IPS DF 6.9 (cell line): ENCODE measurements at regions not wholly inside any gene's neighbourhood (a gene's known extent, or its start where the extent isn't known, plus 50 kb on each side); places are given as distances from the start of the nearest gene placed in this dataset.

Experiments
- DNase-seq: peaks from one replicate; pipeline ENCODE4 v3.0.0-alpha.2; 2013; ENCODE audit warnings: low read depth, low spot score
- H3K27ac ChIP-seq: one replicate; pipeline ENCODE4 v1.5.1; 2013; ENCODE audit warnings: low read length, control low read depth
- H3K27me3 ChIP-seq: 2 replicates; pipeline ENCODE4 v1.6.1; 2013; ENCODE audit warnings: mild to moderate bottlenecking, low read length; ENCODE audit not compliant: control insufficient read depth, insufficient read depth
- H3K36me3 ChIP-seq: 2 replicates; pipeline ENCODE4 v1.6.1; 2013; ENCODE audit warnings: low read length; ENCODE audit not compliant: control insufficient read depth, insufficient read depth
- H3K4me1 ChIP-seq: 2 replicates; pipeline ENCODE4 v1.6.1; 2013; ENCODE audit warnings: low read length; ENCODE audit not compliant: control insufficient read depth, insufficient read depth
- H3K4me3 ChIP-seq: 2 replicates; pipeline ENCODE4 v1.5.1; 2013; ENCODE audit warnings: mild to moderate bottlenecking, low read length
- H3K9me3 ChIP-seq: 2 replicates; pipeline ENCODE4 v1.6.1; 2013; ENCODE audit warnings: low read length, inconsistent platforms; ENCODE audit not compliant: control insufficient read depth, insufficient read depth
- WGBS: extraction: QIAGEN DNeasy Blood & Tissue Kit; methylation state at CpG from one replicate; pipeline ENCODE4 v1.1.7; 2013; ENCODE audit warnings: mixed read lengths, missing lambda C conversion rate; ENCODE audit not compliant: insufficient read length, insufficient coverage; 5-methylcytosine and 5-hydroxymethylcytosine counted together

GRCh38 chr13:40274103-40274502, 392.3 kb downstream of the FOXO1 start:
- Histone ChIP-seq H3K27me3 (no peaks in the 10 kb centered on the region), H3K36me3 (no peaks in the 10 kb centered on the region), H3K4me1 (peaks cover 7% of the 10 kb centered on the region), H3K9me3 (no peaks in the 10 kb centered on the region), H3K27ac (no peak overlapping the region), H3K4me3 (no peak overlapping the region)
- no CpG with 5 or more reads among the region's 3 CpGs for WGBS
- DNase-seq = no peak

- no peaks in the 10 kb centered on the region for H3K27me3 ChIP-seq
- H3K36me3 ChIP-seq = no peaks in the 10 kb centered on the region
- H3K9me3 ChIP-seq = no peaks in the 10 kb centered on the region
- no peak overlapping the region for H3K27ac ChIP-seq
- no peak overlapping the region; the same call in 1 of the 2 replicates for H3K4me3 ChIP-seq
- DNase-seq = no peak
- H3K4me1 ChIP-seq = peaks cover 7% of the 10 kb centered on the region
- WGBS = no CpG with 5 or more reads among the region's 4 CpGs
Measured at GRCh38 chr13:40275155-40275554, 391.3 kb downstream of the FOXO1 start.

DNA sequence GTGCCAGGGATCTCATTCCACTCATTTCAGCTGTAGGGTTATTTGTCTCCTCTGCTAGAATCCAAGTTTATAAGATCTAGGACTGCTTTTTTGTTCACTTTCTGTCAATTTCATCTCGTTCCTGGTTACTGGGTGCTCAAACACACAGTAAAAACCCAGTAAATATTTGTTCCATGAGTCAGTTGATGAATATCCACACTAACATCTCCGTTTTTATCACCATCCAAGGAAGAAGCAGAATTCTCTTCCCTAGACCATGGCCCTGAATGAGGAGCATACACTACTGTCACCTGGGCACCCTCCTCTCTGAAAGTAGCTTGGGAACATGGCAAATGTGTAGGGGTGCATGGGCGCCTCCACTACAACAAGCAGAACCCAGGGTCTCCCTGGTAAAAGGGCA, 390.8 kb downstream of the FOXO1 start:
- no CpG with 5 or more reads among the region's 3 CpGs for WGBS
- Histone ChIP-seq H3K36me3 (no peaks in the 10 kb centered on the region), H3K4me3 (no peak overlapping the region), H3K27ac (no peak overlapping the region), H3K4me1 (peaks cover 7% of the 10 kb centered on the region), H3K27me3 (no peaks in the 10 kb centered on the region), H3K9me3 (no peaks in the 10 kb centered on the region)
- DNase-seq = no peak

DNA sequence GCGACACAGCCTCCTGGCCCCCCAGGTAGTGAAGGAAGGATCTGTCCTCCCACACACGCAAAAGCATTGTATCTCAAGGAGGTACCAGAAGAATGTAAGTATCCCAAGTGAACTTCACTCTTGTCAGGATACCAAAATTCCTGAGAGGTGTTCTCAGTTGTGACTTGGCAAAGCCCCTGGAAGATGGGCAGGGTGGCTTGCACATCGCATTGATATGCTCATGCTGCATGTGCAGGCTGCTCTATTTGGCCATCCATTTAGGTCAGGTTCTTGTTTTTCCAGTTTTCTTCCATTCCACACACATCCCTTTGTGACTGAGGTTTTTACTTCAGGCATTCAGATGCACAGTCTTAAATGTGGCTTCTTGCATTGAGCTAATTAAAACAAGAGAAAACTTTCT, 382.8 kb downstream of the FOXO1 start:
- Histone ChIP-seq H3K9me3 (no peaks in the 10 kb centered on the region), H3K4me1 (no peaks in the 10 kb centered on the region), H3K36me3 (no peaks in the 10 kb centered on the region), H3K27me3 (no peaks in the 10 kb centered on the region), H3K4me3 (no peak overlapping the region), H3K27ac (no peak overlapping the region)
- no CpG with 5 or more reads among the region's 3 CpGs for WGBS
- DNase-seq = no peak

- H3K27me3 ChIP-seq = no peaks in the 10 kb centered on the region
Measured at GRCh38 chr13:40285634-40286033, 380.8 kb downstream of the FOXO1 start.

DNA sequence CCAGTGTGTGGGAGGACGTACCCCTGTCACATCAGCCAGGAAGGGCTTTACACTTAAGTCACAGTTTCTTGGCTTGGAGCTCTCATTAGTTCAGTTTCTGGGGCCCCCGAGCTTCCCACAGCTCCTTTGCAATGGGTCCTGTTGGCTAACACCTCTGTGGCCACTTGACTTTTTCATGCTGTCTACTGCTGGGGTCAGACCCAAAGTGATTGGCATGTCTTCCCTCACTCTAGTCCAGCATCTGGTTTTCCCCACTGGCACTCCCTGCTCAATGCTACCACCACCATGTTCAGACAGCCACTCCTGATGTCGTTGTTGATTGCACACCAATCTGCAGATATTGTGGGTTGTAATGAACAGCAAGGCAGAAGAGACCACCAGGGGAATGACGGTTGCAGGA, 379.0 kb downstream of the FOXO1 start:
- Histone ChIP-seq H3K4me1 (no peaks in the 10 kb centered on the region), H3K27me3 (no peaks in the 10 kb centered on the region), H3K36me3 (no peaks in the 10 kb centered on the region), H3K27ac (no peak overlapping the region), H3K4me3 (no peak overlapping the region), H3K9me3 (no peaks in the 10 kb centered on the region)
- WGBS = no CpG with 5 or more reads among the region's 4 CpGs
- DNase-seq = no peak

More at GRCh38 chr13:40285634-40286033, 380.8 kb downstream of the FOXO1 start:
- no peaks in the 10 kb centered on the region for H3K36me3 ChIP-seq
- no peak overlapping the region for H3K4me3 ChIP-seq
- DNase-seq = no peak
- H3K9me3 ChIP-seq = no peaks in the 10 kb centered on the region
- no peak overlapping the region for H3K27ac ChIP-seq
- H3K4me1 ChIP-seq = no peaks in the 10 kb centered on the region

DNA sequence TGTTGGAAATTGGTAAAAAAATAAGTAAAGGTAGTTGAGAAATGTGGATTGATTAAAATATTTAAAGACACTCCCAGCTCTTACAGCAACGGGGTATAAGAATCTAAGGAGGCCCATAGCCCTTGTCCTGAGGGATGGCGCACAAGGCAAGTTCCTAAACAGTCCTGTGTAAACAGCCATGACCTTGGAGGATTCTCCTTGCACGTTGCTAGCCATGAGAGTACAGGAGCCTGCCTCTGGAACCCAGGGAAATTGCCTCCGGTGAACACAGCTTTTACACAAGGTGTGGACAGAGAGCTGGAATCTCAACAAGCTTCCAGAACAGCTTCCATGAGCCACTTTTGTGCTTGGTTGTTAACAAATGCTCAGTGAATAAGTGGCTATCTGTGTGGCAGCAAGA, 378.2 kb downstream of the FOXO1 start:
- H3K36me3 ChIP-seq = no peaks in the 10 kb centered on the region
- no peak for DNase-seq
- H3K9me3 ChIP-seq = no peaks in the 10 kb centered on the region
- H3K27ac ChIP-seq = no peak overlapping the region
- H3K27me3 ChIP-seq = no peaks in the 10 kb centered on the region
- WGBS = no CpG with 5 or more reads among the region's 4 CpGs
- H3K4me1 ChIP-seq = no peaks in the 10 kb centered on the region
- H3K4me3 ChIP-seq = no peak overlapping the region

DNA sequence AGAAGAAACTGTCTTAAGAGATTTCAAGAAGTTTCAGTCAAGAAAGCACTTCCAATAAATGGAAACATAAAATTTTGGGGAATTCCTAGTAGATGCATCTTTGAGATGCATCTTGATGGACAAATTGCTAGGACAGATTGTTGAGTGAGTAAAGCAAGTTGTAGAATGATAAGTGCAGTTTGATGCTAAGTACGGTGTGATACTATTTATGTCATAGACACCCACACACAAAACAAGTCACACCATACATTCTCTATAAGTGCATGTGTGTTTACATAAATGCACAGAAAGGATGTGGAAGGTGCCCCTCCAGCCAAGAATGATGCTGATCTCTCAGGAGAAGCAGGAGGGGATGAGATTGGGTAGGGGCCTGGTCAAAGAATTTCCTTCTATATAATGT, 375.7 kb downstream of the FOXO1 start:
- no peak for DNase-seq
- no CpG with 5 or more reads among the region's 1 CpG for WGBS
- H3K4me1 ChIP-seq = no peaks in the 10 kb centered on the region
- no peaks in the 10 kb centered on the region for H3K36me3 ChIP-seq
- H3K27me3 ChIP-seq = no peaks in the 10 kb centered on the region
- no peaks in the 10 kb centered on the region for H3K9me3 ChIP-seq
- H3K27ac ChIP-seq = no peak overlapping the region
- H3K4me3 ChIP-seq = no peak overlapping the region

- H3K4me3 ChIP-seq = no peak overlapping the region
- no CpG with 5 or more reads among the region's 5 CpGs for WGBS
- H3K36me3 ChIP-seq = no peaks in the 10 kb centered on the region
- peaks cover 2% of the 10 kb centered on the region; the same call in 1 of the 2 replicates for H3K9me3 ChIP-seq
- H3K27ac ChIP-seq = no peak overlapping the region
- no peaks in the 10 kb centered on the region for H3K27me3 ChIP-seq
- H3K4me1 ChIP-seq = no peaks in the 10 kb centered on the region
- DNase-seq = no peak
Measured at GRCh38 chr13:40292108-40292507, 374.3 kb downstream of the FOXO1 start.

- H3K4me1 ChIP-seq = no peaks in the 10 kb centered on the region
- H3K27ac ChIP-seq = no peak overlapping the region
- no CpG with 5 or more reads among the region's 4 CpGs for WGBS
- peaks cover 2% of the 10 kb centered on the region; the same call in 1 of the 2 replicates for H3K9me3 ChIP-seq
- no peaks in the 10 kb centered on the region for H3K36me3 ChIP-seq
- no peak overlapping the region for H3K4me3 ChIP-seq
- DNase-seq = no peak
- no peaks in the 10 kb centered on the region for H3K27me3 ChIP-seq
Measured at GRCh38 chr13:40292536-40292935, 373.9 kb downstream of the FOXO1 start.

DNA sequence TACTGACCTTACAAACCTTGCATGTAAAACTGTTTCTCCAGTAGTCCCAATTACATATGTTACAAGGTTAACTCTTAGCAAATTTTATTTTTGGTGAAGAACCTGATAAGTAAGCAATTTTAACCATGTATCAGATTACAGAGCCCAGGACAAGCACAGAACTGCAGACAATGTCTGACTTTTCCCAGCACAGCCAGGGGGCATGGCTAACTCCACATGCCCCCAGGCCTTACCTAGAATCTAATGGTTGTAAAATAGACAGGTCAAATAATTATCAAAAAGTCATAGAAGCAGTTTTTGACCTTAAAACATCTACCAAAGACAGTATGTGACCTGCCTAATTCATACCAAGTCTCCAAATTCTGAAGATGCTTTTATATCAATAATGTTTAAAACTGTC, 364.1 kb downstream of the FOXO1 start:
- no peaks in the 10 kb centered on the region for H3K4me1 ChIP-seq
- no peaks in the 10 kb centered on the region for H3K27me3 ChIP-seq
- no peak for DNase-seq
- no peaks in the 10 kb centered on the region for H3K36me3 ChIP-seq
- peaks cover 2% of the 10 kb centered on the region; the same call in 1 of the 2 replicates for H3K9me3 ChIP-seq
- no peak overlapping the region for H3K4me3 ChIP-seq
- H3K27ac ChIP-seq = no peak overlapping the region
